Astrocyte (in vitro differentiated cells and primary cell): ENCODE measurements at regions not wholly inside any gene's neighbourhood (a gene's known extent, or its start where the extent isn't known, plus 50 kb on each side); places are given as distances from the start of the nearest gene placed in this dataset.

Experiments
- CTCF ChIP-seq: IDR thresholded peaks from 2 replicates; pipeline ENCODE4 v1.5.1; 2011; ENCODE audit warnings: low read depth, mild to moderate bottlenecking, inconsistent platforms, low read length, moderate library complexity; ENCODE audit not compliant: insufficient read depth
- EZH2 ChIP-seq: IDR thresholded peaks from 2 replicates; pipeline ENCODE4 v1.6.1; 2012; ENCODE audit warnings: mild to moderate bottlenecking, low read length, inconsistent platforms; ENCODE audit not compliant: insufficient read depth

DNA sequence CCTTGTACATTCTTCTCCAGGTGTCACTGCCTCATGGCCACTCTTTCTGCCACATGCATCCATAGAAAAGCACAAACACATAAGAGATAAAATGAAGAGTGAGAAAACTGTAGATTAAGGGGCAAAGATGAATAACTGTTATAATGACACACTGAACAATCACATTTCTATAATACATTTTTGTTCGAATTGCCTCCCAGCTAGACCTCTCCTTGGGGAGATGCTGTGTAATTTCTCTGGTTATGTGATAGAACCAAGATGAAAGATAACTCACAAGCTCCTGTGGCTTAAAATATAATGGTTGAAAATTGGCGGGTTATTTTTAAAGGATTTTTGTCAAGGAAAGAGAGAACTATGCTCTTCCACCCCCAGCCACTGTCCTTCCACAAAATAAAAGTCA lies 60.2 kb upstream of the STEAP1 start:
- no peak for TF ChIP-seq EZH2
- TF ChIP-seq CTCF = no peak
